ENCODE measurements at regions not wholly inside any gene's neighbourhood (a gene's known extent, or its start where the extent isn't known, plus 50 kb on each side); places are given as distances from the start of the nearest gene placed in this dataset.

DNA sequence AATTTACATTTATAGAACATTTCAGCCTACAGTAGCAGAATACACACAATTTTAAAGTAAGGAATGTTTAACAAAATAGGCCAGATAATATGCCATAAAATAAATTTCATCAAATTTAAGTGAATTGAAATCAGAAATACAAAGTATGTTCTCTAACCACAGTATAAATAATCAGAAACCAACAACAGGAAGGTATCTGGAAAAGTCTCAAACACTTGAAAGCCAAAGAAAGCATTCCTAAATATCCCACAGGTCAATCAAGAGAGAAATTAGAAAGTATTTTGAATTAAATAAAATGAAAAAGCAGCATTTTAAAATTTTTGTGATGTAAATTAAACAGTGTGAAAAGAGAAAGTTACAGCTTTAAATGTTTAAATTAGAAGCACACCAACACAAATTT, 899.2 kb downstream of the PDHA2 start:
- H3K36me3 ChIP-seq (ENCODE audit: insufficient read depth, low read length) = no peaks in the 10 kb centered on the region
- H3K4me2 ChIP-seq (ENCODE audit: low read depth, low read length, poor library complexity, severe bottlenecking) = no peak overlapping the region
- H2AFZ ChIP-seq (ENCODE audit: low read length) = no peak overlapping the region
- no peaks in the 10 kb centered on the region for H3K9me3 ChIP-seq (ENCODE audit: insufficient read depth, low read depth, low read length)
- no peak overlapping the region for H3K4me3 ChIP-seq (ENCODE audit: low read length, poor library complexity, severe bottlenecking)
- no peaks in the 10 kb centered on the region for H3K79me2 ChIP-seq (ENCODE audit: insufficient read depth, low read length)
- H3K27me3 ChIP-seq (ENCODE audit: insufficient read depth, low read length, poor library complexity, severe bottlenecking) = no peaks in the 10 kb centered on the region
- no peaks in the 10 kb centered on the region for H3K9me2 ChIP-seq (replicated peaks; ENCODE audit: low read depth, low read length)
- no peak for TF ChIP-seq EZH2phosphoT487 (IDR thresholded peaks at IDR 0.05; ENCODE audit: borderline replicate concordance)
- TF ChIP-seq, protein P1, sequence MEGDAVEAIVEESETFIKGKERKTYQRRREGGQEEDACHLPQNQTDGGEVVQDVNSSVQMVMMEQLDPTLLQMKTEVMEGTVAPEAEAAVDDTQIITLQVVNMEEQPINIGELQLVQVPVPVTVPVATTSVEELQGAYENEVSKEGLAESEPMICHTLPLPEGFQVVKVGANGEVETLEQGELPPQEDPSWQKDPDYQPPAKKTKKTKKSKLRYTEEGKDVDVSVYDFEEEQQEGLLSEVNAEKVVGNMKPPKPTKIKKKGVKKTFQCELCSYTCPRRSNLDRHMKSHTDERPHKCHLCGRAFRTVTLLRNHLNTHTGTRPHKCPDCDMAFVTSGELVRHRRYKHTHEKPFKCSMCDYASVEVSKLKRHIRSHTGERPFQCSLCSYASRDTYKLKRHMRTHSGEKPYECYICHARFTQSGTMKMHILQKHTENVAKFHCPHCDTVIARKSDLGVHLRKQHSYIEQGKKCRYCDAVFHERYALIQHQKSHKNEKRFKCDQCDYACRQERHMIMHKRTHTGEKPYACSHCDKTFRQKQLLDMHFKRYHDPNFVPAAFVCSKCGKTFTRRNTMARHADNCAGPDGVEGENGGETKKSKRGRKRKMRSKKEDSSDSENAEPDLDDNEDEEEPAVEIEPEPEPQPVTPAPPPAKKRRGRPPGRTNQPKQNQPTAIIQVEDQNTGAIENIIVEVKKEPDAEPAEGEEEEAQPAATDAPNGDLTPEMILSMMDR (conservative IDR thresholded peaks at IDR 0.05; ENCODE audit: low read length) = no peak
- no peaks in the 10 kb centered on the region for H3K4me1 ChIP-seq (ENCODE audit: insufficient read depth, low read length, poor library complexity, severe bottlenecking)
- H3F3A ChIP-seq (ENCODE audit: low read depth) = no peaks in the 10 kb centered on the region
- H3K9ac ChIP-seq (ENCODE audit: low read depth, low read length, poor library complexity, severe bottlenecking) = no peak overlapping the region
- no peaks in the 10 kb centered on the region for H4K20me1 ChIP-seq (ENCODE audit: insufficient read depth, low read length, poor library complexity, severe bottlenecking)

DNA sequence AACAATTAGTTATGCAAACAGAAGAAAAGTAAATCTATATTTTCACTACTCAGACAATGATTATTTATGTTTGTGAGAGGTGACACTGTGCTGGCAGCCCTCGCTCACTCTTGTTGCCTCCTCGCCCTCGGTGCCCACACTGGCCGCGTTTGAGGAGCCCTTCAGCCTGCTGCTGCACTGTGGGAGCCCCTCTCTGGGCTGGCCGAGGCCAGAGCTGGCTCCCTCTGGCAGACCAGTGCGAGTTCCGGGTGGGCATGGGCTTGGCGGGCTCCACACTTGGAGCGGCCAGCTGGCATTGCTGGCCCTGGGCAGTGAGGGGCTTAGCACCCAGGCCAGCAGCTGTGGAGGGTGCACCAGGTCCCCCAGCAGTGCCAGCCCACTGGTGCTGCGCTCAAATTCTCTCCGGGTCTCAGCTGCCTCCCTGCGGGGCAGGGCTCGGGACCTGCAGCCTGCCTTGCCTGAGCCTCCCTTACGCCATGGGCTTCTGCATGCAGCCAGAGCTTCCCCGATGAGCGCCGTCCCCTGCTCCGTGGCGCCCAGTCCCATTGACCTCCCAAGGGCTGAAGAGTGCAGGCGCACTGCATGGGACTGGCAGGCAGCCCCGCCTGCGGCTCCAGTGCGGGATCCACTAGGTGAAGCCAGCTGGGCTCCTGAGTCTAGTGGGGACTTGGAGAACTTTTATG, 902.6 kb downstream of the PDHA2 start:
- no peaks in the 10 kb centered on the region for H3K9me3 ChIP-seq (ENCODE audit: insufficient read depth, low read depth, low read length)

DNA sequence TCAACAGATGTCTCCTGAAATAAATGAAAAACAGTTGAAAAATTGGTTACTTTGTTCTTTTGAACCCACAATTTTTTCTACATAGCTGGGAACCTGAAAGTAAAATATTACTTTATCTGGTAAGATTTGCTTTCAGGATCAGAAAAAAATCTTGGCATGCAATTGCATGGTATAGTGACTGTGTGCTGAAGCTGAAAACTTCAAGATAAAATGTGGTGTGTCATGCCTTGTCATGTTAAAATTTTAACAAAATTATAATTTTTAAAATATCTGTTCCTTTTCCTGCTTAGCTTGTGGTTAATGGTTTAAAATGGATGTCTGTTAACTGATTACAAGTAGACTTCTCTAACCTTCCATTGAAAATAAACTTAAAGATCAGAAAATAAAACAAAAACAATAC, 904.8 kb downstream of the PDHA2 start:
- no peaks in the 10 kb centered on the region for H3K9me3 ChIP-seq (ENCODE audit: insufficient read depth, low read depth, low read length)
- no peak overlapping the region for H2AFZ ChIP-seq (ENCODE audit: low read length)
- H3K36me3 ChIP-seq (ENCODE audit: insufficient read depth, low read length) = no peaks in the 10 kb centered on the region
- no peak overlapping the region for H3K4me2 ChIP-seq (ENCODE audit: low read depth, low read length, poor library complexity, severe bottlenecking)
- H3K4me1 ChIP-seq (ENCODE audit: insufficient read depth, low read length, poor library complexity, severe bottlenecking) = no peaks in the 10 kb centered on the region
- no peak overlapping the region for H3K9ac ChIP-seq (ENCODE audit: low read depth, low read length, poor library complexity, severe bottlenecking)
- no peak for TF ChIP-seq EZH2phosphoT487 (IDR thresholded peaks at IDR 0.05; ENCODE audit: borderline replicate concordance)
- TF ChIP-seq, protein P1 (conservative IDR thresholded peaks at IDR 0.05; ENCODE audit: low read length) = no peak
- no peaks in the 10 kb centered on the region for H3K9me2 ChIP-seq (replicated peaks; ENCODE audit: low read depth, low read length)
- no peaks in the 10 kb centered on the region for H3K79me2 ChIP-seq (ENCODE audit: insufficient read depth, low read length)
- no peaks in the 10 kb centered on the region for H3F3A ChIP-seq (ENCODE audit: low read depth)
- no peak overlapping the region for H3K4me3 ChIP-seq (ENCODE audit: low read length, poor library complexity, severe bottlenecking)
- no peaks in the 10 kb centered on the region for H3K27me3 ChIP-seq (ENCODE audit: insufficient read depth, low read length, poor library complexity, severe bottlenecking)
- no peaks in the 10 kb centered on the region for H4K20me1 ChIP-seq (ENCODE audit: insufficient read depth, low read length, poor library complexity, severe bottlenecking)

More for the DNA sequence above, 902.6 kb downstream of the PDHA2 start:
- H3K79me2 ChIP-seq (ENCODE audit: insufficient read depth, low read length) = no peaks in the 10 kb centered on the region
- no peaks in the 10 kb centered on the region for H3K27me3 ChIP-seq (ENCODE audit: insufficient read depth, low read length, poor library complexity, severe bottlenecking)
- TF ChIP-seq, protein P1 (conservative IDR thresholded peaks at IDR 0.05; ENCODE audit: low read length) = no peak
- TF ChIP-seq EZH2phosphoT487 (IDR thresholded peaks at IDR 0.05; ENCODE audit: borderline replicate concordance) = no peak
- no peaks in the 10 kb centered on the region for H3F3A ChIP-seq (ENCODE audit: low read depth)
- H3K4me2 ChIP-seq (ENCODE audit: low read depth, low read length, poor library complexity, severe bottlenecking) = no peak overlapping the region
- no peak overlapping the region for H3K9ac ChIP-seq (ENCODE audit: low read depth, low read length, poor library complexity, severe bottlenecking)
- H3K4me3 ChIP-seq (ENCODE audit: low read length, poor library complexity, severe bottlenecking) = no peak overlapping the region
- H2AFZ ChIP-seq (ENCODE audit: low read length) = no peak overlapping the region
- H4K20me1 ChIP-seq (ENCODE audit: insufficient read depth, low read length, poor library complexity, severe bottlenecking) = no peaks in the 10 kb centered on the region
- no peaks in the 10 kb centered on the region for H3K36me3 ChIP-seq (ENCODE audit: insufficient read depth, low read length)
- H3K4me1 ChIP-seq (ENCODE audit: insufficient read depth, low read length, poor library complexity, severe bottlenecking) = no peaks in the 10 kb centered on the region
- no peaks in the 10 kb centered on the region for H3K9me2 ChIP-seq (replicated peaks; ENCODE audit: low read depth, low read length)
